Spinal cord (tissue), 9 donors: ENCODE measurements at regions not wholly inside any gene's neighbourhood (a gene's known extent, or its start where the extent isn't known, plus 50 kb on each side); places are given as distances from the start of the nearest gene placed in this dataset.

Experiments used
- DNase-seq, 6 donors: peaks; one replicate each; pipeline versions ENCODE4 v3.0.0 to v3.0.0-alpha.2; 2013 to 2015; ENCODE audit warnings: low spot score in 6 of 6, low read depth in 4 of 6
- H3K27ac ChIP-seq: one replicate; pipeline ENCODE4 v1.5.1; 2013; ENCODE audit warnings: low read depth, low read length, control low read depth
- H3K27me3 ChIP-seq: one replicate; pipeline ENCODE4 v1.6.1; 2013; ENCODE audit warnings: low read length; ENCODE audit not compliant: control insufficient read depth, insufficient read depth
- H3K36me3 ChIP-seq: one replicate; pipeline ENCODE4 v1.6.1; 2013; ENCODE audit warnings: low read length; ENCODE audit not compliant: control insufficient read depth, insufficient read depth
- H3K4me1 ChIP-seq: one replicate; pipeline ENCODE4 v1.6.1; 2013; ENCODE audit warnings: low read length; ENCODE audit not compliant: control insufficient read depth, insufficient read depth
- H3K4me3 ChIP-seq: one replicate; pipeline ENCODE4 v1.5.1; 2013; ENCODE audit warnings: low read depth, low read length, control low read depth
- H3K9me3 ChIP-seq: one replicate; pipeline ENCODE4 v1.6.1; 2013; ENCODE audit warnings: low read length; ENCODE audit not compliant: control insufficient read depth, insufficient read depth
- WGBS: methylation state at CpG from one replicate; pipeline ENCODE4 v1.1.5; 2013; ENCODE audit warnings: missing lambda C conversion rate; ENCODE audit not compliant: insufficient coverage; 5-methylcytosine and 5-hydroxymethylcytosine counted together
- donor health status: healthy.

DNA sequence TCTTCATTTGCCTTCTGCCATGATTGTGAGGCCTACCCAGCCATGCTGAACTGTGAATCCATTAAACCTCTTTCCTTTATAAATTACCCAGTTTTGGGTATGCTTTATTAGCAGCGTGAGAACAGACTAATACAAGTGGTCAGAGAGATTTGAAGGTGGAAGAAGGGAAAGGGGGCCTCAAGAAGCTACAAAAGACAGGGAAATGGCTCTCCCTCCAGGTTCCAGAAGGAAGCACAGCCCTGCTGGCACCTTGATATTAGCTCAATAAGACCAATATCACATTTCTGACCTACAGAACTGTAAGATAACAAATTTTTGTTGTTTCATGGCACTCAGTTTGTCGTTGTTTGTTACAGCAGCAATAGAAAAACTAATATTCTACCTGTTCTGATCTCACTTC is 536.5 kb upstream of the MARCKS start:
- no peak overlapping the region for H3K27ac ChIP-seq
- no peaks in the 10 kb centered on the region for H3K9me3 ChIP-seq
- DNase-seq = no peak
- 100% methylated on average over 1 of the region's 2 CpGs for WGBS
- no peaks in the 10 kb centered on the region for H3K36me3 ChIP-seq
- no peaks in the 10 kb centered on the region for H3K27me3 ChIP-seq
- H3K4me1 ChIP-seq = peaks cover 14% of the 10 kb centered on the region
- H3K4me3 ChIP-seq = no peak overlapping the region

DNA sequence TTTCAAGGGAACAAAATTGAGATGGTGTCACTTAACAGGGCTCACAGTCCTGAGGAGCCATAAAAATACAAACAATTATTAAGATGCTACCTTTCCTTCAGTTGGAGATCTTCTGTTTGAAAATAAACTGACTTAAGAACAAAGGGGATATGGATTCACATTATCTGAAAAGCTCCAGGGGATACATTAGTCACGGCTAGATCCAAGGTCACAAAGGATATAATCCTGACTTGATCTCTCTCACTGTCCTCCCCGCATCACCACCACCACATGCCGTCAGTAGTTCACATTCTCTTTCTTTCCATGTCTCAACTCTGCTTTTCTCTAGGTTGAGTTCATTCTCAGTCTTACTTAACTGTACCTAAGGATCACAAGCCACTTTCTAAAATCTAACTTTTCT is 530.4 kb upstream of the MARCKS start:
- no peak for DNase-seq
- Histone ChIP-seq H3K9me3 (no peaks in the 10 kb centered on the region), H3K4me3 (no peak overlapping the region), H3K27me3 (no peaks in the 10 kb centered on the region), H3K36me3 (no peaks in the 10 kb centered on the region), H3K27ac (no peak overlapping the region), H3K4me1 (no peaks in the 10 kb centered on the region)
- 76% methylated on average over 2 of the region's 3 CpGs for WGBS

GRCh38 chr6:113328886-113329381 is 528.2 kb upstream of the MARCKS start:
- Histone ChIP-seq H3K4me3 (no peak overlapping the region), H3K27ac (no peak overlapping the region), H3K27me3 (no peaks in the 10 kb centered on the region), H3K4me1 (no peaks in the 10 kb centered on the region), H3K9me3 (no peaks in the 10 kb centered on the region), H3K36me3 (no peaks in the 10 kb centered on the region)
- peak in 2 of 6 donors; percentile 51 to 70 for DNase-seq
- WGBS = 48% methylated on average over 2 of the region's 4 CpGs

- Histone ChIP-seq H3K9me3 (no peaks in the 10 kb centered on the region), H3K27ac (no peak overlapping the region), H3K4me1 (no peaks in the 10 kb centered on the region), H3K27me3 (no peaks in the 10 kb centered on the region), H3K36me3 (no peaks in the 10 kb centered on the region), H3K4me3 (no peak overlapping the region)
- no peak for DNase-seq
- WGBS = no CpG with 5 or more reads among the region's 3 CpGs
These were observed 527.1 kb upstream of the MARCKS start for GRCh38 chr6:113329942-113330635.

DNA sequence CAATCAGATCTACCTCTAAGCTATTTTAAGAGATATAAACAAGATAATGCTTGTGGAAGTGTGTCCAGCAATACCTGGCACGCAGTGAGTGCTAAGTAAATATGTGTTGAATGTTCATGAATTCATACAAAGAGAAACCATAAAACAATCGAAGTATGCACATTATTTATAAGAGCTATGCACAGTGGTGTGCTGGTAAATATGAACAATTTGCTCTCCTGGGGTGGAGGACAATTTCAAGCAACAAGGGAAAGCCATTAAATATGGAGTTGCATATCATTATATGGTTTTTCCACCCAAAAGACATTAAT is 526.6 kb upstream of the MARCKS start:
- no peaks in the 10 kb centered on the region for H3K36me3 ChIP-seq
- WGBS = no CpG with 5 or more reads among the region's 2 CpGs
- no peak overlapping the region for H3K27ac ChIP-seq
- DNase-seq = no peak
- no peaks in the 10 kb centered on the region for H3K27me3 ChIP-seq
- no peaks in the 10 kb centered on the region for H3K4me1 ChIP-seq
- no peaks in the 10 kb centered on the region for H3K9me3 ChIP-seq
- no peak overlapping the region for H3K4me3 ChIP-seq

DNA sequence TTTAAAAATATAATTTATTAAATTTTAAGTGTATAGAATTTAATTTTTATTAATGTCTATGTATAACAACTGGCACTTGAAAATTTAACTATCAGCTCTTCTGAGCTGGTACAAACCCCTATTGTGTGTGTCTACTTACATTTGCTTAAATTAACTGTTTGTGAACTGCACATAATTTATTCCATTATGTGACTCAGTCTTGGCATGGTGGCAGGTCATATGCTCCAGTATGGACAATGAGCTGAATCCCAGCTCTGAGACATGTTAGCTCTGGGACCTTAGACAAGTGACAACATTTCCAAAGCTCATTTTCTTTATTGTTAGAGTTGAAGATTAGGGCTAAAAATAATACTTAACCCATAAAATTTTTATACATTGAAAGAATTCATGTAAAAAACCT is 526.1 kb upstream of the MARCKS start:
- Histone ChIP-seq H3K4me3 (no peak overlapping the region), H3K9me3 (no peaks in the 10 kb centered on the region), H3K27me3 (no peaks in the 10 kb centered on the region), H3K36me3 (no peaks in the 10 kb centered on the region), H3K27ac (no peak overlapping the region), H3K4me1 (no peaks in the 10 kb centered on the region)
- peak in 1 of 6 donors; percentile 35 for DNase-seq

DNA sequence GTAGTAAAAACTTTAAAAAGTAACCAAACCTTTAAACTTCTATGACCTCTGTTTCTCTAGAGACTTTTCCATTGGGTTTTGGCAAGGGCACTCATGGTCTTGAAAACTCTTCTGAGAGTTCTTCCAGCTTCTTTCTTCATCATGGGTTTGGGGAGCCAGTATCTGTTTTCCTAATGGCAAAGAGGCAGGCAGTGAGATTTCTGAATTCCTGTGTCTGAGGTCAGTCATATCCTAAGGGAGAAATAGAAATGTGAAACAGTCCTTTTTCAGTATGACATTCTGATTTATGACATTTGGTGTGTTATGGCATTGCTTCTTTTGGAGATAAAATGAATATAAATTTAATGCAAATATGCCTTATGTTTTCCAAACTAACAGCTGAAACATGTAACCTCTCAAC is 518.5 kb upstream of the MARCKS start:
- Histone ChIP-seq H3K9me3 (no peaks in the 10 kb centered on the region), H3K4me3 (no peak overlapping the region), H3K27ac (no peak overlapping the region), H3K4me1 (no peaks in the 10 kb centered on the region), H3K27me3 (no peaks in the 10 kb centered on the region), H3K36me3 (no peaks in the 10 kb centered on the region)
- DNase-seq = no peak

- H3K4me3 ChIP-seq = no peak overlapping the region
- no peak for DNase-seq
- H3K27me3 ChIP-seq = no peaks in the 10 kb centered on the region
- H3K9me3 ChIP-seq = no peaks in the 10 kb centered on the region
- H3K36me3 ChIP-seq = no peaks in the 10 kb centered on the region
- H3K4me1 ChIP-seq = no peaks in the 10 kb centered on the region
- no peak overlapping the region for H3K27ac ChIP-seq
These were observed 517.9 kb upstream of the MARCKS start for GRCh38 chr6:113339209-113339608.

GRCh38 chr6:113340371-113340770 is 516.8 kb upstream of the MARCKS start:
- no peak overlapping the region for H3K4me3 ChIP-seq
- H3K36me3 ChIP-seq = no peaks in the 10 kb centered on the region
- no peaks in the 10 kb centered on the region for H3K4me1 ChIP-seq
- H3K27ac ChIP-seq = no peak overlapping the region
- no peaks in the 10 kb centered on the region for H3K9me3 ChIP-seq
- 90% methylated on average over 4 of the region's 4 CpGs for WGBS
- no peaks in the 10 kb centered on the region for H3K27me3 ChIP-seq
- no peak for DNase-seq

GRCh38 chr6:113343940-113344339 is 513.2 kb upstream of the MARCKS start:
- 90% methylated on average over 1 of the region's 1 CpG for WGBS
- Histone ChIP-seq H3K27me3 (no peaks in the 10 kb centered on the region), H3K27ac (no peak overlapping the region), H3K9me3 (no peaks in the 10 kb centered on the region), H3K36me3 (no peaks in the 10 kb centered on the region), H3K4me3 (no peak overlapping the region), H3K4me1 (no peaks in the 10 kb centered on the region)
- no peak for DNase-seq
